Stimulated activated CD8-positive, alpha-beta memory T cell treated with anti-CD3 and anti-CD28 coated beads, Interleukin-12 subunit alpha, Interleukin-12 subunit beta, amount 100 ng/mL, for 24 hours (primary cell): ENCODE measurements at regions not wholly inside any gene's neighbourhood (a gene's known extent, or its start where the extent isn't known, plus 50 kb on each side); places are given as distances from the start of the nearest gene placed in this dataset.
A peak's percentile ranks its signal among the peaks of the same experiment; 100 is the strongest.
"Not testable (repeated sequence)": the region's sequence is repeated elsewhere in the genome, so short reads cannot be mapped to it uniquely, and the experiment has no call there.

Source experiments
- DNase-seq: peaks from one replicate; pipeline ENCODE4 v3.0.0-alpha.2; 2020; ENCODE audit errors: extremely low read depth

DNA sequence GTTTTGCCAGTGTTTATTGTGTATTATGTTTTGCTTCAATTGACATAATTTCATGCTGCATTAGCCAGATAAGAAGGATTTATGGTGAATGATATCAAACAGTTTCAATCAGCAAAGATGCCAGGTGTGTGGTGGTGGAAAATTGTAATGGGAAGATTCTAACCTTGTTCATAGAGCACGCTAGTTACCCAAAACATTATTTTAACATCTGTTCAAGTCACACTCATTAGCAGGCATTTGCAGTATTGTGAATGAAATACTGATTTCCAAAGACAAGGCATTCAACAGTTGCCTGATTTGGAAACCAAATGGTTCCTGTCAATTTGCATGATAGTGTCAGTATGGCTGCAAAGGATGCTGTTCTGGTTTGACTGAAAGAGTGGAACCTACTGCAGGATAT is 129.7 kb downstream of the EPC1 start:
- DNase-seq = no peak

DNA sequence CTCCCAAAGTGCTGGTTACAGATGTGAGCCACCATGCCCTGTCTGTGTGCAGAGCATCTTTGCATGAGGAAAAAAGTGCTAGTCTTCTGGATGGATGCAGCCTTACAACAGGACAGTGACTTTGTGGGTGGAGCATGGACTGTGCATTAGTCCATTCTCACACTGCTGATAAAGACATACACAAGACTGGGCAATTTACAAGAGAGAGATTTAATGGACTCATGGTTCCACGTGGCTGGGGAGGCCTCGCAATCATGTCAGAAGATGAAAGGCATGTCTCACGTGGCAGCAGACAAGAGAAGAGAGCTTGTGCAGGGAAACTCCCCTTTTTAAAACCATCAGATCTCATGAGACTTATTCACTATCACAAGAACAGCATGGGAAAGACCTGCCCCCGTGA is 133.1 kb downstream of the EPC1 start:
- not testable (repeated sequence) for DNase-seq

DNA sequence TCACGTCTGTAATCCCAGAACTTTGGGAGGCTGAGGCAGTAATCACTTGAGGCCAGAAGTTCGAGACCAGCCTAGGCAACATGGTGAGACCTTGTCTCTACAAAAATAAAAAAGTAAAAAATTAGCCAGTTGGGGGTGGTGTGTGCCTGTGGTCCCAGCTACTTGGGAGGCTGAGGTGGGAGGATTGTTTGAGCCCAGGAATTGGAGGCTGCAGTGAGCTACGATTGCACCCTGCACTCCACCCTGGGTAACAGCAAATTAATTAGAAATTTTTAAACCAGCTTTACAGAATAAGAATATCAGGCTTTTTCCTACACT is 136.0 kb downstream of the EPC1 start:
- no peak for DNase-seq

DNA sequence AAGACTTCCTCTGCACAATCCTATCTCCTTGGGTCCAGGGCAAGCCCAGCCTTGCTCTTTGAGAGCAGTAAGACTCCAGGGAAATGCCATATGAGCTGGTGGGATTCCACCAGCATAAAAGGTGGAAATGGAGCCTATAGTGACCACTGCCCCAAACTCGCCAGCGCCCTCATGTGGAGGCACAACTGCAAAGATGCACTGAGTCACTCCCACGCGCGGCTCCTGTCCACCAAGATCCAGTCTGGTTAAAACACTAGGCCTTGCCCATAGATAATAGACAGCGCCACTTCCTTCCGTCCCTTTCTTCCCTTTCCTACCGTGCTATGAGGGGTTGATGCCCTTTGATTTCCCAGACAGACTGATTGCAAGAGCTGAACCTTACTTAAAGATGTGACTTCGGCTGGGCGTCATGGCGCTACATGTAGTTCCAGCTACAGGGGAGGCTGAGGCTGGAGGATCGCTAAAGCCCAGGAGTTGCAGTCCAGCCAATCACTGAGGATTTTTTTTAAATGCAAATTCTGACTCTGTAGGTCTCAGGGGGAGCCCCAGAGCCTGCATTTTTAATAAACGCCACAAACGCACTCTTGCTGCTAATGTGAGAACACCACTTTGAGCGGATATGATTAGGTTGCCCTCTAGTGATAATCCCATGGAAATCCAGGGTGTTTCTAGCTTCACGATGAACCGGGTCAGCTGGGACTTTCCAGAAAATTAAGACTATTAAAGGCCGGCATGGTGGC is 136.5 kb downstream of the EPC1 start:
- DNase-seq = no peak

DNA sequence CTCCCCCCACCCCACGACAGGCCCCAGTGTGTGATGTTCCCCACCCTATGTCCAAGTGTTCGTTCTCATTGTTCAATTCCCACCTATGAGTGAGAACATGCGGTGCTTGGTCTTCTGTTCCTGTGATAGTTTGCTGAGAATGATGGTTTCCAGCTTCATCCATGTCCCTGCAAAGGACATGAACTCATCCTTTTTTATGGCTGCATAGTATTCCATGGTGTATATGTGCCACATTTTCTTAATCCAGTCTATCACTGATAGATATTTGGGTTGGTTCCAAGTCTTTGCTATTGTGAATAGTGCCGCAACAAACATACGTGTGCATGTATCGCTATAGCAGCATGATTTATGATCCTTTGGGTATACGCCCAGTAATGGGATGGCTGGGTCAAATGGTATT is 139.0 kb downstream of the EPC1 start:
- DNase-seq = not testable (repeated sequence)

DNA sequence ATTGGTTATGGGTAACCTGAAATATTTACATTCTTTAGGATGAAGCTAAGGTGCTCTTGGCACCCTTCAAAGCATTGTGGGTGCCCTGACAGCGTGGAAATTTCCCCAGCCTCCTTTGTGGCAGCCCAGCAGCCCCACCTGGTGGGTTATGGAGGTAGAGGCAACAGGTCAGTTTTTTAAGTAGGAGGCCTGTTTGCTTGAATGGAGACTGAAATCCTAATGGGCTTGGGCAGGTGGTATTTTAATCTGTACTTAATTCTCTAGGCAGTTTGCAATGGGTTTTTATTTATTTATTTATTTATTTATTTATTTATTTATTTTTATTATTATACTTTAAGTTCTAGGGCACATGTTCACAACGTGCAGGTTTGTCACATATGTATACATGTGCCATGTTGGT is 139.4 kb downstream of the EPC1 start:
- peak; percentile 8 for DNase-seq

DNA sequence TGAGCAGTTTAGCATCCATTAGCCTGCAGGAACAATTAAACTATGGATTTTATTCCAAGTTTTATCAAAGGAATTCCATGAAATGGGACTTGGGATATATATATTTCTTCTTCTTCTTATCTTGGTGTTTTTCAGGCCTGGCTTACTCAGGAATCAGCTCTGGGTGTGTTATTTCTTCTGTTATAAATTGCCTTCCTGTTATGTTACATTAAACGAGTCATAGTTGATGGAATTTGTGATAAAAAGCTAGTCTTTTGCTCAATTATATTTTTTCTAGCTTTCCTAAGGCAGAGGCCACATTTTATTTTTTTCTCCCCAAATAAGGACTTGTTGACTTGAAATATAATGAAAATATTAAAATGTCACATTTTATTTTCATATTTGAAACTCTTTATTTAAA is 141.3 kb downstream of the EPC1 start:
- no peak for DNase-seq

DNA sequence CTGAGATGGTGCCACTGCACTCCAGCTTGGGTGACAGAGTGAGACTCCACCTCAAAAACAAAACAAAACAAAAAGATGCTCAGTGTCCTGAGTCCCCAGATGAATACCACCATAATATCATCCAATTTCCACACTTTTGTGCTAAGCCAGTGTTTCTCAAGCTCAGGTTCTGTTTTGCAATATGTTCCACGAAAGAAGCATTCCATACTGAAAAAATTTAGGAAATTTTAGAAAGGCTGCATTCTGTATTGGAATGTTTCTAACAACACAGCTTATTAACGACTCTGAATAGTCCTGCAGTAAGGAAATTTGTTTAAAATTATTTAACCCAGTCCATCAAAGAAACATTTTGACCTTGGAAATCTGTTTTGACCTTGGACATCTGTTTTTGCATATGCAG is 142.4 kb downstream of the EPC1 start:
- no peak for DNase-seq

DNA sequence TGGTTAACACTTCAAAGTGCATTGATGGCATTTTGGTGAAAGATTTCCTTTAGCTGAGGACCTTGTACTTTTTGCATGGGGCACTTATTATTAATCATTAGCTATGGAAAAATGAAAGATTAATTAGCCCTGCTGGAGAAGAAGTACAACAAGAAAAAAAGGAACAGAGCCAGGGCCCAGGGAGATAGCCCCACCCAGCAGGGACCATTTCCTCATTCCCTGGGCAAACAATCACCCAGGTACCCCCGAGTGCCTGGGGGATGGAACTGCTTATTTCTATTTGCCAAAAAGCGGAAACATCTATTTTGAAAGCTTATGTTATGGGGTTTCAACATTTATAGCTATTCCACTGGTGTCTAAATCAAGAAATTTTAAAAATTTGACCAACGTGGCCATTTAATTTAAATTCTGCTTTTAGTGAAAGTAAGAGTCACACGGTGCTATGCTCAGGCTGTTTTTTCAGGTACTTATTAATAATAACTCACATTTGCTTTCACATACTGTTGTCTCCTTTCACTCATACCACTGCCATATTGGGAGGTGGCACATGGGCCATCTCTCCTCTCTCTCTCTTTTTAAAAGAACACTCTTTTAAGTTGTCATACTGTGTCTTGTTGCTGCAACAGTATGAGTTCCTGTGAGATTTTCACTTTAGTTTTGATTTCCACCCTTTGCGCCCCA is 143.6 kb upstream of the KIF5B start:
- no peak for DNase-seq

DNA sequence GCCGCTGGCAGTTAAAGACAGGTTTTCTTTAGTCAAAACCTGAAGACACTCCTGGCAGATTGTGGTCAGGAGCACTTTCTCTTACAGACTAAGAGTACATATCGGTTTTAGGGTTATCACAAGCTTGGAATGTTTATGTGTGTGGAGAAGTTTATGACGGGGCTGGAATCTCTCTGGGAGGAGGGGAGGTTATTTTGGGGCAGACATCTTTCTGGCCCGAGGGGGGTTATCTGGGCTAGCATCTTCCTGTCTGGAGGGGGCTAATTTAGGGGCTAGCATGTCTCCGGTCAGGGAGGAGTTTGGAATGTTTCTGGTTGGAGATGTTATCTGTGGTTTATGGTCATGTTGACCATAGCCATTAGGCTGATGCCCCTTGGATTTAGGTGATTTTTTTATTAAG is 141.2 kb upstream of the KIF5B start:
- DNase-seq = no peak

DNA sequence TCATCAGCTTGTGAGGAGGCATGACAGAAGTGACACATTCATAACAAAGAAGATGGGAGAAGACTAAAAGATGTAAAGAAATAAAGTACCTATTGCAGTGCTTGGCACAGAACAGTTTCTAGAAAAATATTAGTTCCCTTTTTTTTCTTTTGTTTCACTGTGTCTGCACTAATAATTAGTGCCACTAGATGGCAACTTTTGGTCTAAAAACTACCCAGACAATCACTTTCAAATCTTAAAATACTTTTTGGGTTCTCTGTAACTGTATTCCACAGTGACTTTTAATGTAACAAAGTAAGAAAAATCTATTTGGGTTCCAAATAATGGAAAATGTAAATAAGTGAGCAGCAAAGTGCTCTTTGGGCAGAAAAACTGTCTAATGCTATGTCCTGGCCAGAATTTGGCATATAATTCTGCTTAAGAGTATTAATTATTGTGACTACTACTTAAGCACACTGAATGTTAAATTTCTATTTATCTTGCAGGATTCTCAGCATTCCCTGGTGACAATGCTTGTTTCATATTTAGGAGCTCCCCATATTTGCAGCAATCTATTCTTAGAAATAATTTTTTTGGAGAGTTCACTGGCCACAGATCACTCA is 134.8 kb upstream of the KIF5B start:
- DNase-seq = no peak

DNA sequence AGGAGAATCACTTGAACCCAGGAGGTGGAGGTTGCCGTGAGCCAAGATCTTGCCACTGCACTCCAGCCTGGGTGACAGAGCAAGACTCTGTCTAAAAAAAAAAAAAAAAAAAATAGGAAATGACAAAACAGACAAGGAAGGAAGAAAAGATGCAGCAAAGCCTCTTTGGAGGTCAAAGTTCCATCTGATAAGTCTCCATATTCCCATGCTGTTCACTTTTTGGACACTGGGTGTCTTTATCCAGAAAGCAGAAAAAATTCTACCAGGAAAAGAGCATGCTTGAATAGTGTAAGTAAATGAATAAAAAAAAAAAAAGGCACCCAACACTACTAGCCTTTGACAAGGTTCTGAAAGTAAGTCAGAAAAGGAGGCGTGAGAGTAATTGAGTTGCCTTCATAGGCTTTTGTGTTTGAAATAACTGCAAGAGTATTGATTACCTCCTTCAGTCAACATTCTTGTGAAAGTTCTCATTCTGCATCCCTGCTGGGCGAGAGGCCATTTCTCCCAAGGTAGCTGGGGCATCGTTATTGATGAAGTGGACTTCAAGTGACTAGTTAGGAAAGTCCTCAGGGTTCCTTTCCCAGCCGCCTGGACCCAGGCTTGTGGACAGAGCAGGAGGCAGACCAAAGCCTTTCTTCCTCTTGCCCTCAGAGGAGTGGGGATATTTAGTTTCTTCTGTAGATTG is 133.3 kb upstream of the KIF5B start:
- DNase-seq = no peak

DNA sequence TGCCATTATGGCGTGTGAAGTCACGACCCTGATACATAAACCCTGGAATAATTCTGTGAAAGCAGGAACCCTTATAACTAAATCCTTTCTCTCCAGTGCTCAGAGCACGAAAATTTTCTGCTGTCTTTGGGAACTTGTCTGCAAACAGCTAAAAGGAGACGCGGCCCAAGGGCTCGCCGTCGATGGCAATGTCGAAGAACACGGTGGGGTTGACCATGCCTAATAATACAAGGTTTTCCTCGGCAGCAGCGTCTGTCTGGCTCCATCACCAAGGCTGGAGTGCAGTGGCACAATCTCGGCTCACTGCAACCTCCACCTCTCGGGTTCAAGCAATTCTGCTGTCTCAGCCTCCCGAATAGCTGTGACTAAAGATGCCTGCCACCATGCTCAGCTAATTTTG is 132.4 kb upstream of the KIF5B start:
- DNase-seq = not testable (repeated sequence)

DNA sequence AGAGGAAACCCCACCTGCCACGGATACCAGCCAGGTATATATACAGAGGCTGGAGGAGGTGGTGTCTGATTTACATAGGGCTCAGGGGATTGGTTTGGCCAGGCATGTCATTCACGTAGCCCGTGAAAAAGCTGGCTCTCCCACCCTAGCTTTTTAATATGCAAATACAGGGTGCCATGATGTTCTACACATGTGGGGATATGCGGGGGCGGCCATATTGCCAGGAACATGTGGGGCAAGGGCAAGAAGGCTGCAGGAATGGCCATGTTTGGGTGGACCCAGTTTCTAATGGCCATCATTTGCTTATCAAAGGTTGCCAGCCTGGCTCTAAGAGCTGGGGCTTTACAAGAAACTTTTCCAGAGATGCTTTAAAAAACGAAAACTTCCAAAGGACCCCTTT is 131.5 kb upstream of the KIF5B start:
- DNase-seq = no peak

DNA sequence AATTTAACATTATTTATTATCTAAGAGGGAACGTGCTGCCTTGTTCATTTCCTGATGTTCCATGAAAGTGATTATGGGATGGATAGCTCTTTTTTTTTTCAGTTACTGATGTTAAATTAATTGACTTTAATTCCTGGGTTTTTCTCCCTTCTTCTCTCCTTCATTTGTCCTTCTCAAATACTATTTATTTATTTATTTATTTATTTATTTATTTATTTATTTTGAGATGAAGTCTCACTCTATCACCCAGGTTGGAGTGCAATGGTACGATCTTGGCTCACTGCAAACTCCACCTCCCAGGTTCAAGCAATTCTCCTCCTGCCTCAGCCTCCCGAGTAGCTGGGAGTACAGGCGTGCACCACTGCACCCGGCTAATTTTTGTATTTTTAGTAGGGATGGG is 127.4 kb upstream of the KIF5B start:
- DNase-seq = not testable (repeated sequence)

DNA sequence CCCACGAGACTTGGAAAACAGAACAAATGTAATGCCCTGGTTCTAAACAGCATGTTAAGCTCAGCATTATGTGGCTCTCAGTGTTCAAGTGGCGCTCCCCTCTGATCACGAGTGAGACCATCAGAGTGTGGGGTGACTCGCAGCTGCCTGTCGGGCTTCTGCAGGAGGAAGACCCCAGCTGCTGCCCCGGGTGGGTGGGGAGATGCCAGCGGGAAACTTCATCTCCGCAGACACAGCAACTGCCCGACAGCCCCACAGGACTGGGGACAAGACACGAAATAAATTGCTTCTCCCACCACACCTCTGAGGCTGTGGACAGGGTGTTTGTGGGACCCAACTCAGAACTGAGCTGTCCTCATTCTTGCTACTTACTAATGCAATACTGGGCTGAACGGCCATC is 126.3 kb upstream of the KIF5B start:
- no peak for DNase-seq

DNA sequence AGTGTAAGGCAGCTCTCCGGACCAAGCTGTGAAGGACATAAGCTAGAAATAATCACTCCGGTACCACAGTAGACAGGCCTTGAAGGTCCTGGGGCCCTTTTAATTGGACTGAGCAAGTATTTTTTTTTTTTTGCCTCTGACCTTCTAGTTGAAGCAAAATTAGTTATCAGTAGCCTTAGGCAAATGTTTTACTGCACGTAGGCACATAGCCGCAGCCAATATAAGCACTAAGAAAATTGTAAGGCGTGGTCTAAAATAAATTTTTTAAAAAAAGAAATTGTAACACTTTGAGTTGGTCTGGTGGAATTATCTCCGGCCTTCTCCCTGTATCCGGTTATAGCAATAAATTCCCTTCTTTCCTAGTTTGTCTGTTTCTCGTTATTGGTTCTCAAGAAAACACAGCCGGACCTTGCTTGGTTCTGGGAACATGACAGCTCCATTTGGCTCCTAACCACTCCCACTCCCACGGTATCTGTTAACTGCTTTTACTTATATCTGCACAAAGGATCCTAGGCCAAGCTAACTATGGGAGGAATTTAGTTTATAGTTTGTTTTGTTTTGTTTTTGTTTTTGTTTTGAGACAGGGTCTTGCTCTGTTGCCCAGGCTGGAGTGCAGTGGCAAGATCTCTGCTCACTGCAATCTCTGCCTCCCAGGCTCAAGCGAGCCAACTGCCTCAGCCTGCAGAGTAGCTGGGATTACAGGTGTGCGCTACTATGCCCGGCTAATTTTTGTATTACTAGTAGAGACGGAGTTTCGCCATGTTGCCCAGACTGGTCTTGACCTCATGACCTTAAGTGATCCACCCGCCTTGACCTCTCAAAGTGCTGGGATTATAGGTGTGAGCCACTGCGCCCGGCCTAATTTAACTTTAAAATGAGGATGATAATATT is 124.4 kb upstream of the KIF5B start:
- DNase-seq = no peak

DNA sequence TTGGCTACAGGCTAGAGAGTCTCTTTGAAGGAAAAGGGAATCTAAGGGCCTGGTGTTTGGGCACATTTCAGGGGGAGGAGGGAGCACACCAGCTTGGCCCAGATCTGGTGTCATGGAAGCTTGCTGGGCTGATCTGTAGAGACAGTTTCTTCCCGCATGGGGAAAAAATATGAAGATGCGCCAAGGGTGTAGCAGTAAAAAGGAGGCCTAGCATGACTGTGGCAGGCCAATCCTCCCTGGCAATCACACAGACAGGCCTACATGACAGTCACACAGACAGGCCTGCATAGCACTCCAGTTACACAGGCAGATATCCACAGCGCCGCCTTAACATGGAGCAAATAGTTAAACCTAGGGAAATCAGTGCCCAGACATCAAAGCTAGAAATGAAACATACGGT is 123.6 kb upstream of the KIF5B start:
- DNase-seq = no peak

DNA sequence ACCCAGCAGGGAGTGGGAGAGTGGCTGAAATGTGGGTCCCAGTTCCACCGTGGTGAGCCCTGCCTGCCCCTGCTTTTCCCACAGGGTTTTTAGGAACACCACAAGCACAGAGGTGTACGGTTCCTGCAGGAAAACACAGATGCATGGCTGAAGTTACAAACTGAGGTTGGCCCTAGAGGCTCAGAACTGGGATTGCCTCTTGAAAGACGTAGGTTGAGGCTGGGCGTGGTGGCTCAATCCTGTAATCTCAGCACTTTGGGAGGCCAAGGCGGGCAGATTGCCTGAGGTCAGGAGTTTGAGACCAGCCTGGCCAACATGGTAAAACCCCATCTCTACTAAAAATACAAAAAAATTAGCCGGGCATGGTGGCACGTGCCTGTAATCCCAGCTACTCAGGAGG is 121.4 kb upstream of the KIF5B start:
- DNase-seq = not testable (repeated sequence)

DNA sequence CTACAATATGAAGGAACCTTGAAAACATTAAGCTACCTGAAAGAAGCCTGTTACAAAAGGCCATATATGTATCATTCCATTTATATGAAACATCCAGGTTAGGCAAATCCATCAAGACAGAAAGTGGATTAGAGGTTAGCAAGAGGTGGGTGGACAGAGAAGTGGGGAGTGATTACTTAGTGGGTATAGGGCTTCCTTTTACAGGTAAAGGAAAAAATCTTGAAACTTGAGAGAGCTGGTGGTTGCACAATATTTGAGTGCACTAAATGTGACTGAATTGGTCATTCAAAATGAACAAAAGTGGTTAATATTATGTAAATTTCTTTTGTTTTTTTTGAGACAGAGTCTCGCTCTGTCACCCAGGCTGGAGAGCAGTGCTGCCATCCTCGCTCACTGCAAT is 119.4 kb upstream of the KIF5B start:
- no peak for DNase-seq

DNA sequence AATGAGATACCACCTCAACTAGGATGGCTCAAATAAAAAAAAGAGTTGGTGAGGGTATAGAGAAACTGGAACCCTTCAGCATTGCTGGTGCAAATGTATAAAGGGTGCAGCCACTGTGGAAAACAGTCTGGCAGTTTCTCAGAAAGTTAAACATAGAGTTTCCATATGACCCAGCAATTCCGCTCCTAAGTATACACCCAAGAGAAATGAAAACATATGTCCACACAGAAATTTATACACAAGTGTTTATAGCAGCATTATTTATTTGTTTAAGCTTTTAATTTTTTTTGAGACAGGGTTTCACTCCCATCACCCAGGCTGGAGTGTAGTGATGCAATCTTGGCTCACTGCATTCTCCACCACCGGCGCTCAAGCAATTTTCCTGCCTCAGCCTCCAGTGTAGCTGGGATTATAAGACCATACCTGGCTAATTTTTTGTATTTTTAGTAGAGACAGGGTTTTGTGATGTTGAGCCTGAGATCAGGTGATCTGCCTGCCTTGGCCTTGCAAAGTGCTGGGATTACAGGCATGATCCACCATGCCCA is 118.2 kb upstream of the KIF5B start:
- no peak for DNase-seq

DNA sequence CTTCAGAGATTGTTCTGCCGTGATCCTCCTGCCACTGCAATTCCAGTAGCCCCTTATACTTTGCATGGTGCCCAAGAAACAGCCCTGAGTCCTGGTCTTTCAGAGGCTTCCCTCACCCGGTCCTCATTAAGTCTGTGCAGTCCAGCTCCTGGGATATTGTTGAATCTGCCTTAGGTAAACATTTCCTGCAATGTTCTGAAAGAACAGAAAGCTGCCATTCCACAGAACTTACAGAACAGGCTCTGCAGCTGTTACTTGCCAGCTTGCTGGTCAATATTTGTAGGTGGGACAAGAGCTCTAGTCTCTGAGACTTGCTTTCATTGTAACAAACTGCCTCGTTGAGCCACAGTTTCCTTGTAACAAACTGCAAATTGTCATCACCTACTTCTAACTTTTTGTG is 115.0 kb upstream of the KIF5B start:
- DNase-seq = no peak
